Ascending aorta (tissue), 2 donors: ENCODE measurements at regions not wholly inside any gene's neighbourhood (a gene's known extent, or its start where the extent isn't known, plus 50 kb on each side); places are given as distances from the start of the nearest gene placed in this dataset.
"Not testable (repeated sequence)": the region's sequence is repeated elsewhere in the genome, so short reads cannot be mapped to it uniquely, and the experiment has no call there.

ENCODE experiments used
- DNase-seq, 2 donors: peaks; one replicate each; pipeline ENCODE4 v3.0.0-alpha.2; 2019; ENCODE audit warnings: low spot score in 2 of 2
- H3K27ac ChIP-seq, 2 donors: fragments of 200-600 bp; sonication (generic); one replicate each; pipeline ENCODE4 v1.5.1; 2016 to 2017; ENCODE audit warnings: mild to moderate bottlenecking in 1 of 2
- H3K27me3 ChIP-seq: fragments of 200-600 bp; sonication (generic); one replicate; pipeline ENCODE4 v1.5.1; 2017
- H3K36me3 ChIP-seq, 2 donors: fragments of 200-600 bp; sonication (generic); one replicate each; pipeline ENCODE4 v1.5.1; 2016
- H3K4me1 ChIP-seq, 2 donors: fragments of 200-600 bp; sonication (generic); one replicate each; pipeline ENCODE4 v1.5.1; 2016 to 2017; ENCODE audit warnings: mild to moderate bottlenecking in 1 of 2
- H3K4me3 ChIP-seq, 2 donors: fragments of 200-600 bp; sonication (generic); one replicate each; pipeline ENCODE4 v1.5.1; 2016 to 2017; ENCODE audit warnings: mild to moderate bottlenecking in 1 of 2
- H3K9me3 ChIP-seq, 2 donors: fragments of 200-600 bp; sonication (generic); one replicate each; pipeline ENCODE4 v1.5.1; 2016
- CTCF ChIP-seq, 3 experiments: fragments of 200-600 bp in 2 of 3; fragments of 450-650 bp in 1 of 3; sonication (generic) in 2 of 3; IDR thresholded peaks; one replicate each; pipeline ENCODE4 v1.5.1; 2016 to 2019; ENCODE audit warnings: antibody characterized with exemption in 3 of 3, mild to moderate bottlenecking in 1 of 3, moderate library complexity in 1 of 3
- intact Hi-C: fragments of 100-400 bp; cut with DNase I; formaldehyde crosslinking; loops from one replicate; pipeline ENCODE4 v1.15.1; 2023

- intact Hi-C loops = no loop called here
- TF ChIP-seq CTCF (IDR thresholded peaks at IDR 0.05) = no peak
- no peak overlapping the region for H3K27ac ChIP-seq
- DNase-seq = no peak
- H3K36me3 ChIP-seq = no peaks in the 10 kb centered on the region
- H3K4me3 ChIP-seq = no peak overlapping the region
- H3K4me1 ChIP-seq = no peaks in the 10 kb centered on the region
- H3K27me3 ChIP-seq = no peaks in the 10 kb centered on the region
- no peaks in the 10 kb centered on the region for H3K9me3 ChIP-seq
These were observed 123.0 kb upstream of the HAND1 start for GRCh38 chr5:154601014-154601413.

- intact Hi-C loops = no loop called here
- H3K9me3 ChIP-seq = no peaks in the 10 kb centered on the region
- H3K36me3 ChIP-seq = no peaks in the 10 kb centered on the region
- no peaks in the 10 kb centered on the region for H3K4me1 ChIP-seq
- no peak overlapping the region for H3K4me3 ChIP-seq
- no peaks in the 10 kb centered on the region for H3K27me3 ChIP-seq
- H3K27ac ChIP-seq = no peak overlapping the region
- TF ChIP-seq CTCF (IDR thresholded peaks at IDR 0.05) = no peak
- no peak for DNase-seq
These were observed 120.0 kb upstream of the HAND1 start for GRCh38 chr5:154598021-154598420.

- H3K4me3 ChIP-seq, intact Hi-C loops, H3K27ac ChIP-seq, H3K36me3 ChIP-seq, DNase-seq, H3K9me3 ChIP-seq, H3K27me3 ChIP-seq, H3K4me1 ChIP-seq: not testable (repeated sequence)
These were observed 118.8 kb upstream of the HAND1 start for GRCh38 chr5:154596844-154597243.

- TF ChIP-seq CTCF (IDR thresholded peaks at IDR 0.05) = no peak
- intact Hi-C loops = no loop called here
- Histone ChIP-seq H3K4me3 (no peak overlapping the region), H3K9me3 (no peaks in the 10 kb centered on the region), H3K36me3 (no peaks in the 10 kb centered on the region), H3K4me1 (no peaks in the 10 kb centered on the region), H3K27ac (no peak overlapping the region), H3K27me3 (no peaks in the 10 kb centered on the region)
- no peak for DNase-seq
These were observed 117.6 kb upstream of the HAND1 start for GRCh38 chr5:154595662-154596061.

- no peak for TF ChIP-seq CTCF (IDR thresholded peaks at IDR 0.05)
- intact Hi-C loops = no loop called here
- Histone ChIP-seq H3K9me3 (no peaks in the 10 kb centered on the region), H3K27ac (no peak overlapping the region), H3K27me3 (no peaks in the 10 kb centered on the region), H3K4me3 (no peak overlapping the region), H3K36me3 (no peaks in the 10 kb centered on the region), H3K4me1 (no peaks in the 10 kb centered on the region)
- DNase-seq = no peak
These were observed 115.8 kb upstream of the HAND1 start for GRCh38 chr5:154593796-154594195.

GRCh38 chr5:154593071-154593470 lies 115.0 kb upstream of the HAND1 start:
- H3K4me3 ChIP-seq = no peak overlapping the region
- H3K4me1 ChIP-seq = no peaks in the 10 kb centered on the region
- no peaks in the 10 kb centered on the region for H3K36me3 ChIP-seq
- no peak overlapping the region for H3K27ac ChIP-seq
- TF ChIP-seq CTCF (IDR thresholded peaks at IDR 0.05) = no peak
- H3K9me3 ChIP-seq = no peaks in the 10 kb centered on the region
- DNase-seq = no peak
- no peaks in the 10 kb centered on the region for H3K27me3 ChIP-seq
- intact Hi-C loops = no loop called here
